Natural killer cell (primary cell): ENCODE measurements at regions not wholly inside any gene's neighbourhood (a gene's known extent, or its start where the extent isn't known, plus 50 kb on each side); places are given as distances from the start of the nearest gene placed in this dataset.

ENCODE experiments used
- ATAC-seq, 3 donors: fragments of 150-1000 bp in 2 of 3; fragments of 200-7000 bp in 1 of 3; cut with Tn5 transposase; 1 replicate in 1 of 3; 2 replicates in 2 of 3; pipeline ENCODE4 v1.10.0; 2021; ENCODE audit warnings: mild to moderate bottlenecking in 2 of 3, moderate library complexity in 2 of 3
- DNase-seq, 2 donors: peaks; one replicate each; pipeline versions ENCODE4 v3.0.0 to v3.0.0-alpha.2; 2013 to 2021; ENCODE audit warnings: mixed read lengths in 1 of 2
- H3K27ac ChIP-seq: one replicate; pipeline ENCODE4 v1.5.1; 2013; ENCODE audit warnings: mild to moderate bottlenecking, low read length
- H3K27me3 ChIP-seq: one replicate; pipeline ENCODE4 v1.6.1; 2013; ENCODE audit warnings: low read length; ENCODE audit not compliant: control insufficient read depth, insufficient read depth
- H3K36me3 ChIP-seq: one replicate; pipeline ENCODE4 v1.6.1; 2013; ENCODE audit warnings: low read length; ENCODE audit not compliant: control insufficient read depth, insufficient read depth
- H3K4me1 ChIP-seq: one replicate; pipeline ENCODE4 v1.6.1; 2013; ENCODE audit warnings: low read length; ENCODE audit not compliant: control insufficient read depth, insufficient read depth
- H3K4me3 ChIP-seq: one replicate; pipeline ENCODE4 v1.5.1; 2013; ENCODE audit warnings: low read length
- H3K9me3 ChIP-seq: one replicate; pipeline ENCODE4 v1.6.1; 2013; ENCODE audit warnings: low read length; ENCODE audit not compliant: control insufficient read depth, insufficient read depth
- H3K27ac Mint-ChIP-seq, 2 donors: one replicate each; pipeline ENCODE4 v1.8.0; 2022; ENCODE audit warnings: mild to moderate bottlenecking in 2 of 2, mixed read lengths in 2 of 2, moderate library complexity in 1 of 2
- H3K27me3 Mint-ChIP-seq, 2 donors: one replicate each; pipeline ENCODE4 v1.8.0; 2022; ENCODE audit warnings: low read depth in 2 of 2, mixed read lengths in 2 of 2
- H3K36me3 Mint-ChIP-seq: one replicate; pipeline ENCODE4 v1.8.0; 2022; ENCODE audit warnings: mixed read lengths
- H3K4me1 Mint-ChIP-seq, 2 donors: one replicate each; pipeline ENCODE4 v1.8.0; 2022; ENCODE audit warnings: mixed read lengths in 2 of 2
- H3K4me3 Mint-ChIP-seq: one replicate; pipeline ENCODE4 v1.8.0; 2022; ENCODE audit warnings: mild to moderate bottlenecking, moderate library complexity, mixed read lengths
- H3K9me3 Mint-ChIP-seq, 2 donors: one replicate each; pipeline ENCODE4 v1.8.0; 2022; ENCODE audit warnings: mixed read lengths in 2 of 2
- CTCF ChIP-seq: fragments of 200-600 bp; IDR thresholded peaks from one replicate; pipeline ENCODE4 v1.8.0; 2022; ENCODE audit warnings: antibody characterized with exemption
- whole genome bisulfite sequencing: methylation state at CpG from one replicate; pipeline ENCODE4 v1.1.7; 2013; ENCODE audit warnings: missing lambda C conversion rate; ENCODE audit not compliant: insufficient coverage; 5-methylcytosine and 5-hydroxymethylcytosine counted together
- intact Hi-C: fragments of 100-400 bp; cut with micrococcal nuclease; formaldehyde crosslinking; loops from one replicate; pipeline ENCODE4 v1.14.2; 2022

- ATAC-seq = no peak
- H3K27ac ChIP-seq = no peak overlapping the region
- no peaks in the 10 kb centered on the region for H3K4me1 ChIP-seq
- H3K27ac Mint-ChIP-seq = no peak overlapping the region
- intact Hi-C loops = no loop called here
- no peaks in the 10 kb centered on the region for H3K36me3 Mint-ChIP-seq
- H3K4me3 ChIP-seq = no peak overlapping the region
- no peak overlapping the region for H3K4me3 Mint-ChIP-seq
- 90% methylated on average over 3 of the region's 3 CpGs for WGBS
- H3K9me3 ChIP-seq = no peaks in the 10 kb centered on the region
- H3K27me3 ChIP-seq = no peaks in the 10 kb centered on the region
- peaks cover 13 to 17% of the 10 kb centered on the region in 2 donors for H3K9me3 Mint-ChIP-seq
- DNase-seq = no peak
- no peaks in the 10 kb centered on the region for H3K36me3 ChIP-seq
- H3K4me1 Mint-ChIP-seq = no peaks in the 10 kb centered on the region
- no peaks in the 10 kb centered on the region for H3K27me3 Mint-ChIP-seq
- TF ChIP-seq CTCF = no peak
Observed at GRCh38 chr4:138063581-138063980, 178.6 kb downstream of the SLC7A11 start.

- no peak for TF ChIP-seq CTCF
- no peaks in the 10 kb centered on the region for H3K4me1 ChIP-seq
- no peaks in the 10 kb centered on the region for H3K4me1 Mint-ChIP-seq
- DNase-seq = no peak
- H3K36me3 ChIP-seq = no peaks in the 10 kb centered on the region
- H3K27ac ChIP-seq = no peak overlapping the region
- no peaks in the 10 kb centered on the region for H3K36me3 Mint-ChIP-seq
- H3K27me3 Mint-ChIP-seq = no peaks in the 10 kb centered on the region
- no peak for ATAC-seq
- peaks cover 17% of the 10 kb centered on the region in 2 donors for H3K9me3 Mint-ChIP-seq
- no peak overlapping the region for H3K27ac Mint-ChIP-seq
- H3K27me3 ChIP-seq = no peaks in the 10 kb centered on the region
- intact Hi-C loops = no loop called here
- no peaks in the 10 kb centered on the region for H3K9me3 ChIP-seq
- WGBS = 93% methylated on average over 2 of the region's 2 CpGs
- no peak overlapping the region for H3K4me3 Mint-ChIP-seq
- no peak overlapping the region for H3K4me3 ChIP-seq
Observed at GRCh38 chr4:138062929-138063328, 179.2 kb downstream of the SLC7A11 start.

- no peaks in the 10 kb centered on the region for H3K36me3 Mint-ChIP-seq
- H3K27me3 Mint-ChIP-seq = no peaks in the 10 kb centered on the region
- DNase-seq = no peak
Observed at GRCh38 chr4:138056541-138056940, 185.6 kb downstream of the SLC7A11 start.

More at GRCh38 chr4:138056541-138056940, 185.6 kb downstream of the SLC7A11 start:
- no peak for TF ChIP-seq CTCF
- no peak overlapping the region for H3K4me3 Mint-ChIP-seq
- H3K27me3 ChIP-seq = no peaks in the 10 kb centered on the region
- H3K27ac ChIP-seq = no peak overlapping the region
- no peaks in the 10 kb centered on the region for H3K9me3 ChIP-seq
- peaks cover 4 to 5% of the 10 kb centered on the region in 2 donors for H3K9me3 Mint-ChIP-seq
- no peaks in the 10 kb centered on the region for H3K4me1 ChIP-seq
- H3K27ac Mint-ChIP-seq = no peak overlapping the region
- no peaks in the 10 kb centered on the region for H3K36me3 ChIP-seq
- no peaks in the 10 kb centered on the region for H3K4me1 Mint-ChIP-seq
- ATAC-seq = no peak
- no peak overlapping the region for H3K4me3 ChIP-seq
- 4% methylated on average over 2 of the region's 2 CpGs for WGBS
- intact Hi-C loops = no loop called here
